ENCODE measurements at regions not wholly inside any gene's neighbourhood (a gene's known extent, or its start where the extent isn't known, plus 50 kb on each side); places are given as distances from the start of the nearest gene placed in this dataset.

DNA sequence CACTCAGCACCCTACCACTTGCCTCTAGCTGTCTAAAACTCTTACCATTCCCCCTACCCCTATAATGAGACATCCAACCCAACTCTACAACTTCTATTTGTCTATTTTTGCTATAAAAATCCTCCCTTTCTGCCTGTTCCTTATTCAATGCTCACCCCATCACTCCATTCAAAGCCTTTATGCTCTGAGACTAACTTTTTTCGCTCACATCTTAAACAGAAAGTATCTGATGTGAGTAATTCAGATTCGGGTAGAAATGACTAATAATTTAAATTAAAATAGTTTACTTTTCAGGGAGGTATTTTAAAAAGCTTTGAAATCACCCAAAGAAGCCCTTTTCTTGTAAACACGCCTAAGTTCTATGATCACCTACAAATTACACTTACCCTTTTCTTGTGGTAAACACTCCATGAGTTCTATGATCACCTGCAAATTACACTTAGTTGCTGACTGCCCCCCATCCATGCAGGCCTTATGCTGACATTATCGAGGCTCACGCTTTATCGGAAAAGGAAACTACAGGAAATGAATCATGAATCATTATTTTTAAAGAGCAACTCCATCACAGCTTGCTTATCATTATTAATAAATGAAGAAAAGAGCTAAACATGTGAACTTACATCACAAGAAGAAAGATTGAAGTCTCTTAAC is 168.7 kb upstream of the PPP1R2C start:
- no peak for DNase-seq (ENCODE audit: low read depth in 2 of 2)

DNA sequence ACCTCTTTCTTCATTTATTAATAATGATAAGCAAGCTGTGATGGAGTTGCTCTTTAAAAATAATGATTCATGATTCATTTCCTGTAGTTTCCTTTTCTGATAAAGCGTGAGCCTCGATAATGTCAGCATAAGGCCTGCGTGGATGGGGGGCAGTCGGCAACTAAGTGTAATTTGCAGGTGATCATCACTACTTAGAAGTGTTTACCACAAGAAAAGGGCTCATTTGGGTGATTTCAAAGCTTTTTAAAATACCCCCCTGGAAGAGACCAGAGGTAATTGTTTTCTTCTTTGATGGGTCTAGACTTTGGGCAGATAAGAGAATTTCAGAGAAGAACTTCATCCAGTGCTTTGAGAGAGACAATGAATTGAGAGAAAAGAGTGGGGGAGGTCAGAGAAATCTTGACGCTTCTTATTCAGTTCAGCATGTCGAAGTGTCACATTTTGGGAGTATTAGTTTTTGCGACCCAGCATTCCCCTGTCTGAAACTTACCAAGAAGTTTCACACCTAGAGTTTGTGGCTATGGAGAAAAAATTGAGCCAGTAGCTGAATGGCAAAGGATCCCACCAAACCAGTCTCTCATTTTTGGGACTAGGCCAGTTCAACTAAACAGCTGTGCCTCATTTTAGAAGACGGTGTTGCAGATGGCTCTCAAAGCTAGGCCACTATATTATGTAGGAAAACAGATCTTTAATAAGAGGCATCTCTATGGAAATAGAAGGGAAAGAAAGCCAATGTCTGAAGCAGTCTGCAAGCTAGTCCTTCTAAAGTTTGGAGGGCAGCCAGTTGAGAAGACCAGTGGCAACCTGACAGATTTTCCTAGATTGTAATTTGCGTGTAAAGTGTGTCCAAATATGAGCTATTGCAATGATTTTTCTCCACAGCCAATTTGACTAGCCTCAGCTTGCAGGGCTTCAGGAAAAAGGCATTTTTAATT is 171.0 kb upstream of the PPP1R2C start:
- DNase-seq (ENCODE audit: low read depth in 2 of 2): no peak

DNA sequence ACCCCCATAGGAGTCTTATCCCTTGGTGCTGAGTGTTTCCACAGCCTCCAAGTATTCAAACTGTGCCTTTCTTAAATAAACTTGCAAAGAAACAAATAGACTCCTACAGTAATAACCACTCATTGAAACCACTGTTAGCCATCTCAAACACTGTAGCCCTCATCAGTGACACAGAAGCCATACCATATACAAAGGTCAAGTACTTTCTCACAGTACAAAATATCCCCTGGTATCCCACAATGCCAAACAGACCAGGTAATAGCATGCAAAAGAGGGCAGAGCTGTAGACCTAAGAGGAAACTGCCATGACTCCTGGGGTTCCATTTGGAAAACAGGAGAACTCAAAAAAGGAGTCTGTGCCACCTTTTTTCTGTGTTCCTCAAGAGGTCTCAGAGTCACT is 173.8 kb upstream of the PPP1R2C start:
- no peak for DNase-seq (ENCODE audit: low read depth in 2 of 2)

DNA sequence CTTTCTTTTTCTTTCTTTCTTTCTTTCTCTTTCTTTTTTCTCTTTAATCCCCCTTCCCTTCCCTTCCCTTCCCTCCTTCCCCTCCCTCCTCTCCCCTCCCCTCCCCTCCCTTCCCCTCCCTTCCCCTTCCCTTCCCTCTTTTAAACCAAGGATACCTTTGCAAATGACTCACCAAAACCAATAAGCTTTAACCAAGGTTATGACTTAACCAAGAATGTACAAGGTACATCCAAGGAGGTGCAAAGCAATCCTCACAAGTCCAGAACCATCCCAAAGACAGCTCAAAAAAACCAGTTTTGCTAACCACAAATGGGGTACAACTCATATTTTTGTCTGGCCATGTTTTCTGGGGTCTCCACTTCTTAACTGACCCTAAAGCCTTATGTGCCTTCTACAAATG is 174.7 kb upstream of the PPP1R2C start:
- DNase-seq (ENCODE audit: low read depth in 2 of 2): no peak

DNA sequence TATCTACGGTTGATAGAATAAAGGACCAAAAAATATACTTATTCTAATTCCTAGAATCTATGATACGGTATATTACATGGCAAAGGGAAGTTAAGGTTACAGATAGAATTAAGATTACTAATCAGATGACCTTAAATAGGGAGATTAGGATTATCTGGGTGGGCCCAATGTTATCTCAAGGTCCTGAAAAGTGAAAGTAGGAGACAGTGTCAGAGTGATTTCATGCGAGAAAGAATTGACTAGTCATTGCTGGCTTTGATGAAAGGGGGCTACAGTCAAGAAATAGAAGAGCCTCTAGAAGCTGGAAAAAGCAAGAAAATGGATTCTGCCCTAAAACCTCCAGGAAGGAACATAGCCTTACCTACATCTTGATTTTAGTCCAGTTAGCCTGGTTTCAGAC is 176.9 kb upstream of the PPP1R2C start:
- DNase-seq (ENCODE audit: low read depth in 2 of 2): no peak

GRCh38 chrX:42955349-42955748 is 177.4 kb upstream of the PPP1R2C start:
- no peak for DNase-seq (ENCODE audit: low read depth in 2 of 2)

DNA sequence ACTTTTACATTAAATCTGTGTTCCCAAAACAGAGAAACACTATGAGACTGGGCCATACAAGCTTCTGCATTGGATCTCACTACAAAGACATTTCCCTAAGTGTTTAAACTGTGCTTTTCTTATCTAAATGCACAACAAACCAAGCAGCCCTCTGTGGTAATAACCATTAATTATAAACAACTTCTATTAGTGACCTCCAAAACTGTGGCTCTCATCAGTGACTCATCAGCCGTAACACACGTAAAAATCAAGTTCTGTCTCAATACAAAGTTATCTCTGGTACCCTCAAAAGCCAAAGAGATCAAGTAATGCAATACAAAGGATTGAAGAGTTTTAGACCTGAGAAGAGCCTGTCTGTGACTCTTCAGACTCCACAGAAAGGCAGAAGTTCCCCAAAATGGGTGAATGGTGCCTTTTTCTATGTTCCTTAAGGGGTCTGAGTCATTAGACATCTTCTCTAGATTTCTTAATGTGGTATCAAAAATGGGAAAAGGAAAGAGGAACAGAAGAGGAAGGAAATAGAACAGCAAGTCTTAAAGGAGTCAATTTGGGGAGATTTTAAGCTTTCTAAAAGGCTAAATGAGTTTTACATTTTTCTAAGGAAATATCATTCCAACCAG is 189.8 kb upstream of the PPP1R2C start:
- DNase-seq (ENCODE audit: low read depth in 2 of 2): no peak

GRCh38 chrX:42973321-42973720 is 195.4 kb upstream of the PPP1R2C start:
- no peak for DNase-seq (ENCODE audit: low read depth in 2 of 2)

- DNase-seq (ENCODE audit: low read depth in 2 of 2): no peak
Measured at GRCh38 chrX:42975906-42976305, 197.9 kb upstream of the PPP1R2C start.

- no peak for DNase-seq (ENCODE audit: low read depth in 2 of 2)
Measured at GRCh38 chrX:42976746-42977366, 198.9 kb upstream of the PPP1R2C start.

DNA sequence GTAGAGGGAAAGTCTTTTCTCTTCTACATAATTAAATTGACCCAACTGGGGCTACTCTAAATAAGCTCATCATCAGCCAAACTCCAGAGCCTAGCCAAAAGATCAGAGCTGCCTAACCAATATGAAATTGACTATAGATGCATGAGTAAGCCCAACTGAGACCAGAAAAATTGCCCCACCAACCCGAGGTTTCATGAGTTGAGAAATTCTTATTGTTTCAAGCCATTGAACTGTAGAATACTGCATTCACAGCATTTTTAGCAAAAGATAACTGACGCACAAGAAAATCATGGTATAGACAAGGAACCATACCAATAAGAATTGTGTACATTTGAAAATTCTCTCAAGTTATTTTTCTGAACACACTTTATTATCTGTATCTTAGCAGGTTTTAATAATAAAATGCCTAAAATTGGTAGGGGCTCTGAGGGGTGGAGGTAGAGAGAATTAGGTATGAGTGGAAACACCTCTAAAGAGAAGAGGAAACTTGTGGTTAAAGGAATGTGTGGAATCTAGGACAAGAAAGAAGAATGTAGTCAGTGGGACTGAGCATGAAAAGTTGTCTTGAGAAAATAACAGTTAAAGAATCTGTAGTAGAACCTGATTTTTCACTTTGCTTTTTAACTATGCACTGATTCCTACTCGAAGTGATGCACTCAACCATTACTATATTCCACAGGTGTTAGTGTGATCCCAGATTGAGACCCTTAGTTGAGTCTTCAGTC is 200.9 kb upstream of the PPP1R2C start:
- no peak for DNase-seq (ENCODE audit: low read depth in 2 of 2)

- no peak for DNase-seq (ENCODE audit: low read depth in 2 of 2)
Measured at GRCh38 chrX:42988700-42989099, 210.7 kb upstream of the PPP1R2C start.

DNA sequence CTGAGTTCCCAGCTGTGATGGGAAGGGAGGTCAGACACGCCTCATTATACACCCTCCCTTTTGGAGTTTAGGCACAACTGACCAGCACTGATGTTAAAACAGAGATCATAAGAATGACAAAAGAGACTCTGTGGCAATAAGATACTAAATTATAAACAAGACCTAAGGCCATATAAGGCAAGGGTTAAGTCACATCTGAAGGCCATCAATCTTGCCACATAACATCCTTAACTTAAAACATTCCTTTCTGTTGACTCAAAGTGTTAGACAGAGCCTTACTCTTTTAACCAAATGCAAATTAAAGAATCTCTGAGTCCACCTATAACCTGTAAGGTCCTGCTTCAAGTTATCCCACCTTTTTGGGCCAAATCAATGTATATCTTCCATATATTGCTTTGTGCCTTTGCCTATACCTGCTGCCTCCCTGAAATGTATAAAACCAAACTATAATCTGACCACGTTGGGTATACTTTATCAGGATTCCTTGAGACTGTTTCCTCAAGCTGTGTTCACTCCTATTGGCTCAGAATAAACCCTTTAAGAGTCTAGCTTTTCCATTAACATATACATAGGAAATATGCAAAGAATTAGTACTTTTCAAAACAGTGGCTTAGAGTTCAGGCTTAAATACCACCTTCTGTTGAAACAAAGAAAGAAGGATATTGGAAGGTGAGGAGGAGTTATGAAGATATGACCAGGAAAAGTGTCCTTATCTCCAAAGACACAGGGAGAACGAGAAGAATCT is 214.4 kb upstream of the PPP1R2C start:
- peak; percentile 7 to 9 for DNase-seq (ENCODE audit: low read depth in 2 of 2)

DNA sequence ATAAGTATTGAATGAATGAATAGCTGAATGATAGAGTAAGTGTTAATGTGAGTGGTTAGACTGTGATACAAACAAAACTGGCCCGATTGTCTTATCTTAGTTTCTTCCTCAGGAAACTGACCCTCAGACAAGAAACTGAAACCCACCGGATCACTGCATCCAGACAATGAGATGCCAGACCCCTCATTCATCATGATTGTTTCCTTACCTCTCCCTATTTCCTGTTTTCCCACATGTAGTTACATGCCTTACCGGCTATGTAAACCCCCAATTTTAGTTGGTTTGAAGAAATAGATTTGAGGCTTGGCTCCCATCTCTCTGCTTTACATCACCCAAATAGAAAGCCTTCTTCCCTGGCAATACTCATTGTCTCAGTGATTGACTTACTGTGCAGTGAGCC is 218.9 kb upstream of the PPP1R2C start:
- no peak for DNase-seq (ENCODE audit: low read depth in 2 of 2)

- no peak for DNase-seq (ENCODE audit: low read depth in 2 of 2)
Measured at GRCh38 chrX:43000121-43000520, 222.2 kb upstream of the PPP1R2C start.

DNA sequence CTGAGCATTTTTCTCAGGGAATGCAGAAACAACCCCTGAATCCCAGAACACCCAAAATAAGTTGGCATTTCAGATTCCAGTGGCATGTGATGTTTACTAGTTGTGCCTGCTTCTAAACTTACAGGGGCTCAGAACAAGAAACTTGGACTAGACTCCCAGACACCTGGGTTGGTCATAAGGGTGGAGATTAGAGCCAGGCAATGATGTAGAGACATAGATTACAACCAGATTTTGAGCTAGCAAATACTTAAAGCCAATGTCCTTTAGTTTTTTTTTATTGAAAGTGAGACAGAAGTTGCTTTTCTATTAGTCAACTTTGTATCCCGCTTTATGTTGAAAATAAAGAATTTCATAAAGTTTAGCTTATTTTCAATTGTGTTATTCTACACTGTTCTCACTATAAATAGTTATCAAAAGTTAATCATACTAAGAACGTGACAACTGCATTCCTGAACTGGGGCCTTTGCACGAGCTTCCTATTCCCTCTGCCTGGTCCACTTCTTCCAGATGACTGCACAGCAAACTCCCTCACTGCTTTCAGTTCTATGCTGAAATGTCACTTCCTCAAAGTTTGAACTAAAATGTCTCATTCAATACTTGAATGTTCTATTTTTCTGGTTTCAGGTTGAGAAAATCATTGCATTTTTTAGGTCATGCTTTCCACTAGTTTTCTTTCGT is 224.7 kb upstream of the PPP1R2C start:
- no peak for DNase-seq (ENCODE audit: low read depth in 2 of 2)

GRCh38 chrX:43003204-43003565 is 225.2 kb upstream of the PPP1R2C start:
- DNase-seq (ENCODE audit: low read depth in 2 of 2): no peak

GRCh38 chrX:43003939-43004338 is 226.0 kb upstream of the PPP1R2C start:
- no peak for DNase-seq (ENCODE audit: low read depth in 2 of 2)

- DNase-seq (ENCODE audit: low read depth in 2 of 2): no peak
Measured at GRCh38 chrX:43005561-43005960, 227.6 kb upstream of the PPP1R2C start.

DNA sequence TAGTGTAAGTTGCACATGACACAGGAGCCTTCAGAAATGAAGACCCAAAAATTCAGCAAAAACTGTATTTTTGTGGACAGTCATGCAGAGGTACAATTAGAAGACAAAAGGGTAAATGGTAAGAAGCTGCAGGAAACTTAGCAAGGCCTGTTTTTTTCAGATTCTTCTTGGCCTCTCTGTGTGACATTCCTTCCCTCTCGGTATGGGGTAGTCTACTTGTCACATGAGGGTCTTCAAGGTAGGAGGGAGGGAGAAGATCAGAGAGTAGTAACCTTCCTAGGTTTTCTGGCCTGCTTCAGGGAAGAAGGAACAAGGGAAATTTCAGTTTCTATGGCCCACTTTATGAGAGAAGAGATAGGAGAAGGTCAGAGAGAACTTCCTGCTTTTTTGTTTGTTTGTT is 230.4 kb upstream of the PPP1R2C start:
- DNase-seq (ENCODE audit: low read depth in 2 of 2): no peak
